Keratinocyte (primary cell): ENCODE measurements at regions not wholly inside any gene's neighbourhood (a gene's known extent, or its start where the extent isn't known, plus 50 kb on each side); places are given as distances from the start of the nearest gene placed in this dataset.

ENCODE experiments used
- CTCF ChIP-seq, 3 experiments: IDR thresholded peaks in 1 of 3; conservative IDR thresholded peaks in 1 of 3; optimal IDR thresholded peaks in 1 of 3; 2 replicates in 2 of 3; 3 replicates in 1 of 3; pipeline versions ENCODE3 to v1.5.1; 2011; ENCODE audit warnings: low read length in 3 of 3, mild to moderate bottlenecking in 3 of 3, moderate library complexity in 2 of 3, control low read depth in 1 of 3, inconsistent platforms in 1 of 3; ENCODE audit not compliant: insufficient read depth in 2 of 3; ENCODE audit errors: extremely low read depth in 1 of 3
- EZH2 ChIP-seq: IDR thresholded peaks from one replicate; pipeline ENCODE4 v1.6.1; 2012; ENCODE audit warnings: inconsistent platforms, mild to moderate bottlenecking, low read length, moderate library complexity

GRCh38 chr2:176514805-176515500, 245.7 kb downstream of the MTX2 start:
- TF ChIP-seq CTCF (optimal IDR thresholded peaks at IDR 0.05 in 1 of 3, IDR thresholded peaks at IDR 0.05 in 1 of 3, conservative IDR thresholded peaks at IDR 0.05 in 1 of 3; ENCODE audit: extremely low read depth in 1 of 3, insufficient read depth in 2 of 3, low read length in 3 of 3) (no peak), EZH2 (no peak)
